ENCODE measurements at regions not wholly inside any gene's neighbourhood (a gene's known extent, or its start where the extent isn't known, plus 50 kb on each side); places are given as distances from the start of the nearest gene placed in this dataset.

- Histone ChIP-seq H2AFZ (ENCODE audit: insufficient read depth, low read depth, low read length, poor library complexity, severe bottlenecking) (no peak overlapping the region), H3K36me3 (replicated peaks in 1 of 2; ENCODE audit: control extremely low read depth in 1 of 2, control insufficient read depth in 1 of 2, extremely low read depth in 1 of 2, insufficient read depth in 2 of 2, low read length in 1 of 2) (no peaks in the 10 kb centered on the region), H3K4me3 (ENCODE audit: control extremely low read depth in 1 of 5, extremely low read depth in 1 of 5, insufficient read depth in 1 of 5, low read depth in 2 of 5, low read length in 4 of 5) (no peak overlapping the region), H3K9me3 (ENCODE audit: control extremely low read depth in 1 of 3, control insufficient read depth in 2 of 3, insufficient read depth in 1 of 3, low read length in 2 of 3) (peaks cover 0 to 2% (median 0%) of the 10 kb centered on the region in 3 donors), H3K4me1 (ENCODE audit: control insufficient read depth in 2 of 2, insufficient read depth in 2 of 2, low read length in 2 of 2) (no peaks in the 10 kb centered on the region), H3K4me2 (replicated peaks; ENCODE audit: low read depth, low read length, poor library complexity, severe bottlenecking) (no peak overlapping the region), H3K79me2 (ENCODE audit: control insufficient read depth, insufficient read depth, low read length) (no peaks in the 10 kb centered on the region), H4K20me1 (ENCODE audit: control insufficient read depth, insufficient read depth, low read length, poor library complexity, severe bottlenecking) (no peaks in the 10 kb centered on the region), H3K27ac (ENCODE audit: low read length in 2 of 2) (no peak overlapping the region), H3K9ac (ENCODE audit: low read length) (no peak overlapping the region), H3K27me3 (replicated peaks in 1 of 4; ENCODE audit: control extremely low read depth in 1 of 4, control insufficient read depth in 3 of 4, insufficient read depth in 4 of 4, low read length in 3 of 4) (no peaks in the 10 kb centered on the region)
- intact Hi-C loops (cut with micrococcal nuclease) = no loop called here
- ATAC-seq (ENCODE audit: low read depth) (no peak), DNase-seq (no peak)
- ChIA-PET POLR2A (no interaction called here), CTCF (no interaction called here)
- 100% methylated on average over 1 of the region's 1 CpG for WGBS (ENCODE audit: insufficient coverage)
- Mint-ChIP-seq H3K4me3 (no peak overlapping the region), H3K27me3 (peaks cover 14% of the 10 kb centered on the region), H3K9me3 (ENCODE audit: insufficient read depth) (no peaks in the 10 kb centered on the region), H3K27ac (no peak overlapping the region), H3K4me1 (no peaks in the 10 kb centered on the region)
- TF ChIP-seq CTCF (IDR thresholded peaks at IDR 0.05) = no peak
- TF ChIP-seq EZH2 (IDR thresholded peaks at IDR 0.05; ENCODE audit: borderline replicate concordance, insufficient read depth, low read depth, low read length, poor library complexity, severe bottlenecking) = no peak
These were observed 673.1 kb upstream of the KLF4 start for GRCh38 chr9:108162664-108163063.

DNA sequence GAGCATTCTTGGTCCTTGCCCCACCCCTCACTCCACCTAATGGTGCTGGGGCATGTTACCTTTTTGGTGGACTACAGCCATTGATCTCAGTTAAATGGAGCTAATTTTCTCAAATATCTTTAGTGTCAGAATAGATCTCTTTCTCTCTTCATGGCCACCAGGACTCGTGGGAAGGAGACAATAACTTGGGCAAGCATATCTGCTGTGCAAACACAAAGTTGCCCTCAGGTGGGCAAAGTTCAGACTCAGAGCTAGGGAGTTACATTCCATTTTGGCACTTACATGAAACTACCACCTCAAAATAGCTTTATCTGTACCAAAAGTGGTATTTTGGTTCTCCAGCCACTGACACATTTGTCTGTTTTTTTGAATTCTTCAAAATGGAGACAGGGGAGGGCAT, 671.9 kb upstream of the KLF4 start:
- no peaks in the 10 kb centered on the region for H3K36me3 ChIP-seq (replicated peaks in 1 of 2; ENCODE audit: control extremely low read depth in 1 of 2, control insufficient read depth in 1 of 2, extremely low read depth in 1 of 2, insufficient read depth in 2 of 2, low read length in 1 of 2)
- Mint-ChIP-seq H3K27ac (no peak overlapping the region), H3K27me3 (peaks cover 14% of the 10 kb centered on the region), H3K4me1 (no peaks in the 10 kb centered on the region), H3K4me3 (no peak overlapping the region), H3K9me3 (ENCODE audit: insufficient read depth) (no peaks in the 10 kb centered on the region)
- H3K27ac ChIP-seq (ENCODE audit: low read length in 2 of 2) = no peak overlapping the region
- no peak for DNase-seq
- intact Hi-C loops (cut with micrococcal nuclease) = no loop called here
- peaks cover 0 to 2% (median 0%) of the 10 kb centered on the region in 3 donors for H3K9me3 ChIP-seq (ENCODE audit: control extremely low read depth in 1 of 3, control insufficient read depth in 2 of 3, insufficient read depth in 1 of 3, low read length in 2 of 3)
- H3K4me1 ChIP-seq (ENCODE audit: control insufficient read depth in 2 of 2, insufficient read depth in 2 of 2, low read length in 2 of 2) = no peaks in the 10 kb centered on the region
- H2AFZ ChIP-seq (ENCODE audit: insufficient read depth, low read depth, low read length, poor library complexity, severe bottlenecking) = no peak overlapping the region
- ATAC-seq (ENCODE audit: low read depth) = no peak
- no peak overlapping the region for H3K9ac ChIP-seq (ENCODE audit: low read length)
- TF ChIP-seq EZH2 (IDR thresholded peaks at IDR 0.05; ENCODE audit: borderline replicate concordance, insufficient read depth, low read depth, low read length, poor library complexity, severe bottlenecking) (no peak), CTCF (IDR thresholded peaks at IDR 0.05) (no peak)
- no peak overlapping the region for H3K4me3 ChIP-seq (ENCODE audit: control extremely low read depth in 1 of 5, extremely low read depth in 1 of 5, insufficient read depth in 1 of 5, low read depth in 2 of 5, low read length in 4 of 5)
- H3K4me2 ChIP-seq (replicated peaks; ENCODE audit: low read depth, low read length, poor library complexity, severe bottlenecking) = no peak overlapping the region
- ChIA-PET CTCF (no interaction called here), POLR2A (no interaction called here)
- H3K27me3 ChIP-seq (replicated peaks in 1 of 4; ENCODE audit: control extremely low read depth in 1 of 4, control insufficient read depth in 3 of 4, insufficient read depth in 4 of 4, low read length in 3 of 4) = no peaks in the 10 kb centered on the region
- no peaks in the 10 kb centered on the region for H3K79me2 ChIP-seq (ENCODE audit: control insufficient read depth, insufficient read depth, low read length)
- 75% methylated on average over 1 of the region's 1 CpG for WGBS (ENCODE audit: insufficient coverage)
- H4K20me1 ChIP-seq (ENCODE audit: control insufficient read depth, insufficient read depth, low read length, poor library complexity, severe bottlenecking) = no peaks in the 10 kb centered on the region

Data from B cell (primary cell).